ENCODE measurements at regions not wholly inside any gene's neighbourhood (a gene's known extent, or its start where the extent isn't known, plus 50 kb on each side); places are given as distances from the start of the nearest gene placed in this dataset.

DNA sequence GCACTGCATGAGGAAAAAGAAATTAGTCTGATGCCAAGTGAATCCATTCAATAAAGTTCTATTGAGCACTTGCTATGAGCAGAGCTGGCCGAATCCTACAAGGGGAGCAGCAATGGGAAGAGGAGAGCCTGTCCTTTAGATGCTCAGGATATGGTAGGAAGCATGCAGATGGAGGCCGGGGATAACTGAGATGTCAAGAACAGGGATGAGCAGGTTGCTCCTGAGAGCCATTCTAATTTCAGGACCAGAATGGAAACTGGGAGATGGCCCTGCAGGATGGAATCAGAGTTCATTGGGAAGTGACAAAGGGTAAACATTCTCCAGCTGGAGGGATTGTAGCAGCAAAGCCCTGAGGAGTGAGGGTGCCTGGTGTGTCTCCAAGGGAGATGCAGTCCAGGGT, 88.0 kb downstream of the CBLN1 start:
- TF ChIP-seq, protein P1, sequence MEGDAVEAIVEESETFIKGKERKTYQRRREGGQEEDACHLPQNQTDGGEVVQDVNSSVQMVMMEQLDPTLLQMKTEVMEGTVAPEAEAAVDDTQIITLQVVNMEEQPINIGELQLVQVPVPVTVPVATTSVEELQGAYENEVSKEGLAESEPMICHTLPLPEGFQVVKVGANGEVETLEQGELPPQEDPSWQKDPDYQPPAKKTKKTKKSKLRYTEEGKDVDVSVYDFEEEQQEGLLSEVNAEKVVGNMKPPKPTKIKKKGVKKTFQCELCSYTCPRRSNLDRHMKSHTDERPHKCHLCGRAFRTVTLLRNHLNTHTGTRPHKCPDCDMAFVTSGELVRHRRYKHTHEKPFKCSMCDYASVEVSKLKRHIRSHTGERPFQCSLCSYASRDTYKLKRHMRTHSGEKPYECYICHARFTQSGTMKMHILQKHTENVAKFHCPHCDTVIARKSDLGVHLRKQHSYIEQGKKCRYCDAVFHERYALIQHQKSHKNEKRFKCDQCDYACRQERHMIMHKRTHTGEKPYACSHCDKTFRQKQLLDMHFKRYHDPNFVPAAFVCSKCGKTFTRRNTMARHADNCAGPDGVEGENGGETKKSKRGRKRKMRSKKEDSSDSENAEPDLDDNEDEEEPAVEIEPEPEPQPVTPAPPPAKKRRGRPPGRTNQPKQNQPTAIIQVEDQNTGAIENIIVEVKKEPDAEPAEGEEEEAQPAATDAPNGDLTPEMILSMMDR (conservative IDR thresholded peaks at IDR 0.05 in 1 of 2, IDR thresholded peaks at IDR 0.05 in 1 of 2; ENCODE audit: low read depth in 1 of 2, low read length in 2 of 2), result no peak
- no peak for TF ChIP-seq EZH2 (IDR thresholded peaks at IDR 0.05; ENCODE audit: low read length, missing control alignments)

Measured in fibroblast of lung (primary cell).